Endothelial cell of umbilical vein (primary cell): ENCODE measurements at regions not wholly inside any gene's neighbourhood (a gene's known extent, or its start where the extent isn't known, plus 50 kb on each side); places are given as distances from the start of the nearest gene placed in this dataset.

ENCODE experiments used
- CTCF ChIP-seq, 2 donors: IDR thresholded peaks; 1 replicate in 1 of 2; 2 replicates in 1 of 2; pipeline ENCODE4 v1.5.1; 2011; ENCODE audit warnings: low read length in 2 of 2, mild to moderate bottlenecking in 2 of 2, moderate library complexity in 2 of 2, control low read depth in 1 of 2, inconsistent platforms in 1 of 2, low read depth in 1 of 2; ENCODE audit not compliant: insufficient read depth in 1 of 2; ENCODE audit errors: extremely low read depth in 1 of 2
- EZH2 ChIP-seq: IDR thresholded peaks from 2 replicates; pipeline ENCODE4 v1.6.1; 2012; ENCODE audit warnings: borderline replicate concordance, low read depth, mild to moderate bottlenecking, moderate library complexity, low read length, inconsistent platforms; ENCODE audit not compliant: severe bottlenecking
- GATA2 ChIP-seq: IDR thresholded peaks from 2 replicates; pipeline ENCODE4 v1.7.0; 2011; ENCODE audit warnings: low read depth, mild to moderate bottlenecking, moderate library complexity, mixed read lengths, low read length; ENCODE audit not compliant: insufficient read length, insufficient read depth
- JUN ChIP-seq: IDR thresholded peaks from 2 replicates; pipeline ENCODE4 v1.6.1; 2011; ENCODE audit warnings: borderline replicate concordance, low read depth; ENCODE audit not compliant: insufficient read length, insufficient read depth
- MAX ChIP-seq: IDR thresholded peaks from 2 replicates; pipeline ENCODE4 v1.6.1; 2011; ENCODE audit not compliant: insufficient read depth, insufficient read length
- MYC ChIP-seq: IDR thresholded peaks from one replicate; pipeline ENCODE4 v1.6.1; 2011; ENCODE audit warnings: mild to moderate bottlenecking, low read depth, low read length
- POLR2A ChIP-seq: IDR thresholded peaks from 2 replicates; pipeline ENCODE4 v1.6.1; 2012; ENCODE audit warnings: low read depth, mild to moderate bottlenecking, control low read depth, low read length
- POLR2AphosphoS5 ChIP-seq: IDR thresholded peaks from 2 replicates; pipeline ENCODE4 v1.6.1; 2012; ENCODE audit warnings: low read depth, mild to moderate bottlenecking, control low read depth, low read length, moderate library complexity; ENCODE audit not compliant: insufficient read depth

- TF ChIP-seq JUN (no peak), CTCF (IDR thresholded peaks at IDR 0.05; ENCODE audit: extremely low read depth in 1 of 2, insufficient read depth in 1 of 2, low read depth in 1 of 2, low read length in 2 of 2) (no peak), POLR2AphosphoS5 (no peak), EZH2 (no peak), POLR2A (no peak), GATA2 (no peak), MYC (no peak), MAX (no peak)
These were observed 591.1 kb upstream of the BOD1L1 start for GRCh38 chr4:14218641-14219040.
